Stimulated activated CD8-positive, alpha-beta memory T cell treated with anti-CD3 and anti-CD28 coated beads, Interleukin-15, amount 100 ng/mL, for 4 hours (primary cell): ENCODE measurements at regions not wholly inside any gene's neighbourhood (a gene's known extent, or its start where the extent isn't known, plus 50 kb on each side); places are given as distances from the start of the nearest gene placed in this dataset.

Experiments
- DNase-seq, 2 donors: peaks; one replicate each; pipeline ENCODE4 v3.0.0-alpha.2; 2020; ENCODE audit warnings: low read depth in 2 of 2

- no peak for DNase-seq
Measured at GRCh38 chr2:3062476-3063260, 314.9 kb downstream of the EIPR1 start.

- no peak for DNase-seq
Measured at GRCh38 chr2:3060049-3060448, 317.6 kb downstream of the EIPR1 start.

GRCh38 chr2:3059141-3059925, 318.3 kb downstream of the EIPR1 start:
- DNase-seq, result no peak

- no peak for DNase-seq
Measured at GRCh38 chr2:3054066-3054465, 323.6 kb downstream of the EIPR1 start.

GRCh38 chr2:3051266-3051665, 326.4 kb downstream of the EIPR1 start:
- no peak for DNase-seq

- DNase-seq, result no peak
Measured at GRCh38 chr2:3046170-3046865, 331.3 kb downstream of the EIPR1 start.

GRCh38 chr2:3045318-3045921, 332.2 kb downstream of the EIPR1 start:
- DNase-seq, result no peak

- DNase-seq, result no peak
Measured at GRCh38 chr2:3044587-3045317, 332.9 kb downstream of the EIPR1 start.

GRCh38 chr2:3043726-3044125, 333.9 kb downstream of the EIPR1 start:
- no peak for DNase-seq

- DNase-seq, result no peak
Measured at GRCh38 chr2:3042601-3043585, 334.7 kb downstream of the EIPR1 start.

GRCh38 chr2:3041841-3042600, 335.6 kb downstream of the EIPR1 start:
- DNase-seq, result no peak

GRCh38 chr2:3041246-3041645, 336.4 kb downstream of the EIPR1 start:
- DNase-seq, result no peak

GRCh38 chr2:3040496-3041140, 337.0 kb downstream of the EIPR1 start:
- DNase-seq, result no peak

- DNase-seq, result no peak
Measured at GRCh38 chr2:3040066-3040428, 337.6 kb downstream of the EIPR1 start.

GRCh38 chr2:3039188-3040065, 338.2 kb downstream of the EIPR1 start:
- DNase-seq, result no peak

GRCh38 chr2:3038636-3039035, 339.0 kb downstream of the EIPR1 start:
- DNase-seq, result no peak

- DNase-seq, result no peak
Measured at GRCh38 chr2:3037196-3038194, 340.1 kb downstream of the EIPR1 start.
